Osteoblast (primary cell): ENCODE measurements at regions not wholly inside any gene's neighbourhood (a gene's known extent, or its start where the extent isn't known, plus 50 kb on each side); places are given as distances from the start of the nearest gene placed in this dataset.

Experiments
- DNase-seq: peaks from one replicate; pipeline ENCODE4 v3.0.0; 2011; ENCODE audit warnings: low spot score, mixed read lengths; ENCODE audit not compliant: insufficient read length; ENCODE audit errors: missing footprints
- H2AFZ ChIP-seq: 2 replicates; pipeline ENCODE4 v1.6.0; 2011; ENCODE audit warnings: mild to moderate bottlenecking, low read length
- H3K27ac ChIP-seq: 2 replicates; pipeline ENCODE4 v1.5.1; 2011; ENCODE audit warnings: mild to moderate bottlenecking, low read depth, low read length, moderate library complexity
- H3K27me3 ChIP-seq: 2 replicates; pipeline ENCODE4 v1.6.0; 2012; ENCODE audit warnings: mild to moderate bottlenecking, control low read depth, inconsistent platforms, low read length, moderate library complexity; ENCODE audit not compliant: insufficient read depth
- H3K36me3 ChIP-seq: 2 replicates; pipeline ENCODE4 v1.5.1; 2011; ENCODE audit warnings: mild to moderate bottlenecking, low read length, control low read depth, moderate library complexity; ENCODE audit not compliant: insufficient read depth
- H3K4me1 ChIP-seq: 2 replicates; pipeline ENCODE4 v1.5.1; 2011; ENCODE audit warnings: mild to moderate bottlenecking, low read length, control low read depth, moderate library complexity; ENCODE audit not compliant: insufficient read depth
- H3K4me2 ChIP-seq: 2 replicates; pipeline ENCODE4 v1.6.0; 2011; ENCODE audit warnings: mild to moderate bottlenecking, low read length; ENCODE audit not compliant: insufficient read depth
- H3K4me3 ChIP-seq: fragments of 200-600 bp; sonication (generic); 3 replicates; pipeline ENCODE4 v1.5.1; 2012; ENCODE audit warnings: mild to moderate bottlenecking, low read length, inconsistent platforms; ENCODE audit not compliant: insufficient read depth
- H3K79me2 ChIP-seq: 2 replicates; pipeline ENCODE4 v1.6.0; 2012; ENCODE audit warnings: mild to moderate bottlenecking, low read length, control low read depth, inconsistent platforms; ENCODE audit not compliant: insufficient read depth
- H3K9me3 ChIP-seq: 2 replicates; pipeline ENCODE4 v1.5.1; 2011; ENCODE audit warnings: low read depth, low read length, control low read depth
- H4K20me1 ChIP-seq: 2 replicates; pipeline ENCODE4 v1.6.0; 2012; ENCODE audit warnings: mild to moderate bottlenecking, low read length, control low read depth; ENCODE audit not compliant: insufficient read depth
- CTCF ChIP-seq: IDR thresholded peaks from 2 replicates; pipeline ENCODE4 v1.5.1; 2011; ENCODE audit warnings: mild to moderate bottlenecking, low read depth, low read length, moderate library complexity; ENCODE audit errors: extremely low read depth

- H3K27ac ChIP-seq: no peak overlapping the region
- H3K27me3 ChIP-seq: no peaks in the 10 kb centered on the region
- H3K9me3 ChIP-seq: no peaks in the 10 kb centered on the region
- no peaks in the 10 kb centered on the region for H3K4me1 ChIP-seq
- DNase-seq: no peak
- no peaks in the 10 kb centered on the region for H3K79me2 ChIP-seq
- H4K20me1 ChIP-seq: no peaks in the 10 kb centered on the region
- H3K36me3 ChIP-seq: no peaks in the 10 kb centered on the region
- H3K4me3 ChIP-seq: no peak overlapping the region
- TF ChIP-seq CTCF: no peak
- H3K4me2 ChIP-seq: no peak overlapping the region
- H2AFZ ChIP-seq: no peak overlapping the region
These were observed 68.9 kb upstream of the POU2AF2 start for GRCh38 chr11:111176603-111177002.

- no peaks in the 10 kb centered on the region for H4K20me1 ChIP-seq
- no peak for DNase-seq
These were observed 72.3 kb upstream of the POU2AF2 start for GRCh38 chr11:111173221-111173620.

GRCh38 chr11:111172321-111172862, 73.1 kb upstream of the POU2AF2 start:
- Histone ChIP-seq H3K27ac (no peak overlapping the region), H3K27me3 (no peaks in the 10 kb centered on the region), H3K79me2 (no peaks in the 10 kb centered on the region), H3K36me3 (no peaks in the 10 kb centered on the region), H3K4me2 (no peak overlapping the region), H3K4me1 (no peaks in the 10 kb centered on the region), H3K9me3 (no peaks in the 10 kb centered on the region), H2AFZ (no peak overlapping the region), H3K4me3 (no peak overlapping the region), H4K20me1 (no peaks in the 10 kb centered on the region)
- DNase-seq: no peak
- TF ChIP-seq CTCF: no peak

More at GRCh38 chr11:111173221-111173620, 72.3 kb upstream of the POU2AF2 start:
- TF ChIP-seq CTCF: no peak
- Histone ChIP-seq H3K79me2 (no peaks in the 10 kb centered on the region), H3K4me3 (no peak overlapping the region), H3K4me2 (no peak overlapping the region), H3K4me1 (no peaks in the 10 kb centered on the region), H3K36me3 (no peaks in the 10 kb centered on the region), H3K27me3 (no peaks in the 10 kb centered on the region), H3K27ac (no peak overlapping the region), H3K9me3 (no peaks in the 10 kb centered on the region), H2AFZ (no peak overlapping the region)

- no peak overlapping the region for H3K27ac ChIP-seq
- H3K4me2 ChIP-seq: no peak overlapping the region
- H3K36me3 ChIP-seq: no peaks in the 10 kb centered on the region
- no peaks in the 10 kb centered on the region for H3K4me1 ChIP-seq
- no peak for DNase-seq
- no peak overlapping the region for H2AFZ ChIP-seq
- no peaks in the 10 kb centered on the region for H3K27me3 ChIP-seq
- H3K9me3 ChIP-seq: no peaks in the 10 kb centered on the region
- no peak for TF ChIP-seq CTCF
- H3K79me2 ChIP-seq: no peaks in the 10 kb centered on the region
- no peaks in the 10 kb centered on the region for H4K20me1 ChIP-seq
- H3K4me3 ChIP-seq: no peak overlapping the region
These were observed 74.7 kb upstream of the POU2AF2 start for GRCh38 chr11:111170761-111171379.
